ENCODE measurements at regions not wholly inside any gene's neighbourhood (a gene's known extent, or its start where the extent isn't known, plus 50 kb on each side); places are given as distances from the start of the nearest gene placed in this dataset.

DNA sequence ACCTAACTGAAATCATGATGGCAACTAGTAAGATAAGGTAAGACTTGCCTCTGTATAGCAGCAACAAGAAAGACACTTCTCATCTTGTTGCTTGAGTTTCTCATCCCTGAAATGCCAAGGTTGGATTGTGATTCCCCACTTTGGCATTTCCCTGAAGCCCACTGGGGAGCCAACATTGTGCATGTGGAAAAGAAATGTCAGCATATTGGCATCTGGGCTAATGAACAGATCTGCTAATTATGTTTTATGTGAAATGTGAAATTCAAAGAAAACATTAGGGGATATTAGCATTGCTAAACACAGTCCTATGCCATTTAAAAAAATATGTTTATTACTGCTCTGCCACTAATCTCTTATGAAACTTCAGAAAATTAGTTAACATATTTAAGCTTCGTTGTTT, 126.3 kb upstream of the PCSK2 start:
- H3K9me3 ChIP-seq (ENCODE audit: control insufficient read depth, insufficient read depth, low read depth, low read length) = no peaks in the 10 kb centered on the region
- H3K4me3 ChIP-seq (ENCODE audit: low read depth, low read length) = no peak overlapping the region
- H3K4me1 ChIP-seq (ENCODE audit: control insufficient read depth, insufficient read depth, low read length) = no peaks in the 10 kb centered on the region
- H3K27ac ChIP-seq (ENCODE audit: extremely low read depth, low read depth, low read length) = no peak overlapping the region
- ChIA-PET POLR2A (no interaction called here), CTCF (no interaction called here)
- TF ChIP-seq, protein P1, sequence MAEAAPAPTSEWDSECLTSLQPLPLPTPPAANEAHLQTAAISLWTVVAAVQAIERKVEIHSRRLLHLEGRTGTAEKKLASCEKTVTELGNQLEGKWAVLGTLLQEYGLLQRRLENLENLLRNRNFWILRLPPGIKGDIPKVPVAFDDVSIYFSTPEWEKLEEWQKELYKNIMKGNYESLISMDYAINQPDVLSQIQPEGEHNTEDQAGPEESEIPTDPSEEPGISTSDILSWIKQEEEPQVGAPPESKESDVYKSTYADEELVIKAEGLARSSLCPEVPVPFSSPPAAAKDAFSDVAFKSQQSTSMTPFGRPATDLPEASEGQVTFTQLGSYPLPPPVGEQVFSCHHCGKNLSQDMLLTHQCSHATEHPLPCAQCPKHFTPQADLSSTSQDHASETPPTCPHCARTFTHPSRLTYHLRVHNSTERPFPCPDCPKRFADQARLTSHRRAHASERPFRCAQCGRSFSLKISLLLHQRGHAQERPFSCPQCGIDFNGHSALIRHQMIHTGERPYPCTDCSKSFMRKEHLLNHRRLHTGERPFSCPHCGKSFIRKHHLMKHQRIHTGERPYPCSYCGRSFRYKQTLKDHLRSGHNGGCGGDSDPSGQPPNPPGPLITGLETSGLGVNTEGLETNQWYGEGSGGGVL (tag by site-specific recombination; IDR thresholded peaks at IDR 0.05) = no peak
- TF ChIP-seq ZNF157 (tag by site-specific recombination; IDR thresholded peaks at IDR 0.05) (no peak), ZNF292 (tag by site-specific recombination; IDR thresholded peaks at IDR 0.05; ENCODE audit: borderline replicate concordance, low read depth) (no peak), ZFP37 (tag by site-specific recombination; IDR thresholded peaks at IDR 0.05) (no peak), IKZF3 (tag by site-specific recombination; IDR thresholded peaks at IDR 0.05) (no peak), ZSCAN16 (tag by site-specific recombination; IDR thresholded peaks at IDR 0.05) (no peak), ZEB2 (tag by site-specific recombination; IDR thresholded peaks at IDR 0.05) (no peak), ZBTB20 (tag by site-specific recombination; IDR thresholded peaks at IDR 0.05) (no peak), ZNF600 (tag by site-specific recombination; IDR thresholded peaks at IDR 0.05) (no peak), ZNF623 (tag by site-specific recombination; IDR thresholded peaks at IDR 0.05) (no peak), ZNF561 (tag by site-specific recombination; IDR thresholded peaks at IDR 0.05; ENCODE audit: borderline replicate concordance) (no peak), ZNF768 (tag by site-specific recombination; IDR thresholded peaks at IDR 0.05) (no peak), KLF1 (tag by site-specific recombination; IDR thresholded peaks at IDR 0.05) (no peak), ZNF223 (tag by site-specific recombination; IDR thresholded peaks at IDR 0.05) (no peak), HOXA7 (CRISPR knock-in tag; IDR thresholded peaks at IDR 0.05; ENCODE audit: borderline replicate concordance) (no peak), ZNF837 (tag by site-specific recombination; IDR thresholded peaks at IDR 0.05) (no peak)
- TF ChIP-seq, protein P2, sequence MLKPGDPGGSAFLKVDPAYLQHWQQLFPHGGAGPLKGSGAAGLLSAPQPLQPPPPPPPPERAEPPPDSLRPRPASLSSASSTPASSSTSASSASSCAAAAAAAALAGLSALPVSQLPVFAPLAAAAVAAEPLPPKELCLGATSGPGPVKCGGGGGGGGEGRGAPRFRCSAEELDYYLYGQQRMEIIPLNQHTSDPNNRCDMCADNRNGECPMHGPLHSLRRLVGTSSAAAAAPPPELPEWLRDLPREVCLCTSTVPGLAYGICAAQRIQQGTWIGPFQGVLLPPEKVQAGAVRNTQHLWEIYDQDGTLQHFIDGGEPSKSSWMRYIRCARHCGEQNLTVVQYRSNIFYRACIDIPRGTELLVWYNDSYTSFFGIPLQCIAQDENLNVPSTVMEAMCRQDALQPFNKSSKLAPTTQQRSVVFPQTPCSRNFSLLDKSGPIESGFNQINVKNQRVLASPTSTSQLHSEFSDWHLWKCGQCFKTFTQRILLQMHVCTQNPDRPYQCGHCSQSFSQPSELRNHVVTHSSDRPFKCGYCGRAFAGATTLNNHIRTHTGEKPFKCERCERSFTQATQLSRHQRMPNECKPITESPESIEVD (tag by site-specific recombination; IDR thresholded peaks at IDR 0.05) = no peak
- TF ChIP-seq, protein P3, sequence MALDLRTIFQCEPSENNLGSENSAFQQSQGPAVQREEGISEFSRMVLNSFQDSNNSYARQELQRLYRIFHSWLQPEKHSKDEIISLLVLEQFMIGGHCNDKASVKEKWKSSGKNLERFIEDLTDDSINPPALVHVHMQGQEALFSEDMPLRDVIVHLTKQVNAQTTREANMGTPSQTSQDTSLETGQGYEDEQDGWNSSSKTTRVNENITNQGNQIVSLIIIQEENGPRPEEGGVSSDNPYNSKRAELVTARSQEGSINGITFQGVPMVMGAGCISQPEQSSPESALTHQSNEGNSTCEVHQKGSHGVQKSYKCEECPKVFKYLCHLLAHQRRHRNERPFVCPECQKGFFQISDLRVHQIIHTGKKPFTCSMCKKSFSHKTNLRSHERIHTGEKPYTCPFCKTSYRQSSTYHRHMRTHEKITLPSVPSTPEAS (tag by site-specific recombination; IDR thresholded peaks at IDR 0.05) = no peak
- no peaks in the 10 kb centered on the region for H3K36me3 ChIP-seq (ENCODE audit: control insufficient read depth in 2 of 2, insufficient read depth in 1 of 2, low read length in 2 of 2)

DNA sequence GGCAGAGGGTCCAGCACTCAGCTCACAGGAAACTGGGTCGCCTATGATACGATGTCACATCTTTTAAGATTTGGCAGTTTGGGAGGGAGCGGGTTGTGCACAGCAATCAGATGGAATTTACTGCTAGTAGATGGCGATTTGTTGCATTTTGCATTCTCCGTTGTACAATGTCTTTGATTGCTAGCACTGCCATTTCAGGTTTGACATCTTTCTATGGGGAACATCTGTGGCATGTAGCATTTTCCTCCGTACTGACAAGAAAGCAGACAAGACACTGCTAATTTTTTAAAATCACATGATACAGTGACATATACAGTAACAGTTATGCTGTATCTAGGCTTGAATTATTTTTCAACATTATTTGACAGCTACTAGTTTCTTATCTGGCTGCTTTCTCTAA, 119.7 kb upstream of the PCSK2 start:
- Histone ChIP-seq H3K9me3 (ENCODE audit: control insufficient read depth, insufficient read depth, low read depth, low read length) (no peaks in the 10 kb centered on the region), H3K27ac (ENCODE audit: extremely low read depth, low read depth, low read length) (no peak overlapping the region), H3K36me3 (ENCODE audit: control insufficient read depth in 2 of 2, insufficient read depth in 1 of 2, low read length in 2 of 2) (no peaks in the 10 kb centered on the region), H3K4me3 (ENCODE audit: low read depth, low read length) (no peak overlapping the region), H3K4me1 (ENCODE audit: control insufficient read depth, insufficient read depth, low read length) (no peaks in the 10 kb centered on the region)
- TF ChIP-seq, protein P4, sequence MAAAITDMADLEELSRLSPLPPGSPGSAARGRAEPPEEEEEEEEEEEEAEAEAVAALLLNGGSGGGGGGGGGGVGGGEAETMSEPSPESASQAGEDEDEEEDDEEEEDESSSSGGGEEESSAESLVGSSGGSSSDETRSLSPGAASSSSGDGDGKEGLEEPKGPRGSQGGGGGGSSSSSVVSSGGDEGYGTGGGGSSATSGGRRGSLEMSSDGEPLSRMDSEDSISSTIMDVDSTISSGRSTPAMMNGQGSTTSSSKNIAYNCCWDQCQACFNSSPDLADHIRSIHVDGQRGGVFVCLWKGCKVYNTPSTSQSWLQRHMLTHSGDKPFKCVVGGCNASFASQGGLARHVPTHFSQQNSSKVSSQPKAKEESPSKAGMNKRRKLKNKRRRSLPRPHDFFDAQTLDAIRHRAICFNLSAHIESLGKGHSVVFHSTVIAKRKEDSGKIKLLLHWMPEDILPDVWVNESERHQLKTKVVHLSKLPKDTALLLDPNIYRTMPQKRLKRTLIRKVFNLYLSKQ (tag by site-specific recombination; IDR thresholded peaks at IDR 0.05; ENCODE audit: borderline replicate concordance) = no peak
- no peak for TF ChIP-seq ZNF530 (tag by site-specific recombination; IDR thresholded peaks at IDR 0.05; ENCODE audit: low read depth)
- TF ChIP-seq ZNF335 (tag by site-specific recombination; conservative IDR thresholded peaks at IDR 0.05) = no peak
- no peak for TF ChIP-seq REPIN1 (tag by site-specific recombination; IDR thresholded peaks at IDR 0.05; ENCODE audit: low read depth)
- TF ChIP-seq ZIC2 (tag by site-specific recombination; IDR thresholded peaks at IDR 0.05) = no peak
- TF ChIP-seq HOXD13 (CRISPR knock-in tag; IDR thresholded peaks at IDR 0.05; ENCODE audit: borderline replicate concordance) = no peak
- TF ChIP-seq ZNF791 (tag by site-specific recombination; IDR thresholded peaks at IDR 0.05) = no peak
- no peak for TF ChIP-seq ZNF624 (tag by site-specific recombination; IDR thresholded peaks at IDR 0.05)
- no peak for TF ChIP-seq ZBTB17 (tag by site-specific recombination; IDR thresholded peaks at IDR 0.05)
- TF ChIP-seq SP3 (tag by site-specific recombination; IDR thresholded peaks at IDR 0.05) = no peak
- TF ChIP-seq ZNF555 (tag by site-specific recombination; conservative IDR thresholded peaks at IDR 0.05) = no peak
- TF ChIP-seq ZNF677 (tag by site-specific recombination; IDR thresholded peaks at IDR 0.05) = no peak
- no peak for TF ChIP-seq ZNF654 (tag by site-specific recombination; IDR thresholded peaks at IDR 0.05; ENCODE audit: low read depth)
- TF ChIP-seq, protein P3 (tag by site-specific recombination; IDR thresholded peaks at IDR 0.05) = no peak
- CTCF ChIA-PET = no interaction called here
- POLR2A ChIA-PET = no interaction called here

Data from HEK293 (cell line).